Heart right ventricle (tissue), 16 donors: ENCODE measurements at regions not wholly inside any gene's neighbourhood (a gene's known extent, or its start where the extent isn't known, plus 50 kb on each side); places are given as distances from the start of the nearest gene placed in this dataset.

Source experiments
- ATAC-seq, 8 donors: fragments of 200-7000 bp; cut with Tn5 transposase; one replicate each; pipeline ENCODE4 v1.9.1; 2020; ENCODE audit warnings: mild to moderate bottlenecking in 8 of 8, moderate library complexity in 8 of 8, moderate number of reproducible peaks in 1 of 8
- DNase-seq, 2 donors: peaks; one replicate each; pipeline ENCODE4 v3.0.0-alpha.2; 2020
- H3K27ac ChIP-seq, 10 donors: fragments of 200-600 bp; sonication (generic) in 2 of 10; one replicate each; pipeline versions ENCODE4 v1.5.0 to v1.8.0; 2020 to 2022; ENCODE audit warnings: mild to moderate bottlenecking in 3 of 10
- H3K27me3 ChIP-seq, 7 donors: fragments of 200-600 bp; one replicate each; pipeline ENCODE4 v1.8.0; 2021 to 2022; ENCODE audit warnings: mild to moderate bottlenecking in 2 of 7
- H3K36me3 ChIP-seq, 9 donors: fragments of 200-600 bp; sonication (generic) in 1 of 9; one replicate each; pipeline versions ENCODE4 v1.5.0 to v1.8.0; 2020 to 2022; ENCODE audit warnings: mild to moderate bottlenecking in 2 of 9
- H3K4me1 ChIP-seq, 9 donors: fragments of 200-600 bp; sonication (generic) in 1 of 9; one replicate each; pipeline versions ENCODE4 v1.5.0 to v1.8.0; 2020 to 2022; ENCODE audit warnings: mild to moderate bottlenecking in 4 of 9
- H3K4me3 ChIP-seq, 10 donors: fragments of 200-600 bp; sonication (generic) in 2 of 10; one replicate each; pipeline versions ENCODE4 v1.5.0 to v1.8.0; 2020 to 2022; ENCODE audit warnings: mild to moderate bottlenecking in 7 of 10, moderate library complexity in 2 of 10
- H3K9me3 ChIP-seq, 11 donors: fragments of 200-600 bp in 10 of 11; sonication (generic) in 2 of 11; one replicate each; pipeline versions ENCODE4 v1.5.0 to v1.8.0; 2013 to 2022; ENCODE audit warnings: mild to moderate bottlenecking in 2 of 11, control low read depth in 1 of 11, moderate library complexity in 1 of 11
- WGBS, 2 donors: extraction: QIAGEN DNeasy Blood & Tissue Kit; methylation state at CpG; one replicate each; pipeline ENCODE4 v1.1.7; 2013; ENCODE audit warnings: inconsistent platforms in 1 of 2; 5-methylcytosine and 5-hydroxymethylcytosine counted together
- intact Hi-C, 10 donors: fragments of 100-400 bp; cut with DNase I; formaldehyde crosslinking; loops; one replicate each; pipeline versions ENCODE4 v1.11.1 to v1.14.2; 2022
- TF ChIP-seq, protein P1 (sequence below), 9 donors: fragments of 200-600 bp; sonication (generic) in 2 of 9; IDR thresholded peaks; one replicate each; pipeline versions ENCODE4 v1.5.0 to v1.8.0; 2021 to 2022; ENCODE audit warnings: antibody characterized with exemption in 9 of 9, mild to moderate bottlenecking in 5 of 9, moderate library complexity in 1 of 9
- donor health status: Arrhythmogenic right ventricular cardiomyopathy.
- donor health status: ischemic (EF 13 %, LVEDD 7.1; RV severe dilation, severe dysfunction).
- donor health status: healthy with polysubstance abuse.
- donor health status: DM: no; HTN: yes; CAD: no.
- donor health status: DM: no; HTN: no; CAD: no.
- donor health status: ischemic (EF 25% LVEDD 6.9; RV normal size, moderate dysfunction).
- donor health status: ischemic (EF 25% LVEDD 5.7; RV mildly dilated, moderate dysfunction).
- donor health status: healthy.
- donor health status: DM: yes; HTN: yes; CAD: no.
- donor health status: Ischemic cardiomyopathy.
- donor health status: ischemic (EF 35%, LVEDD 5.7; RV mildly dilated, moderate dysfunction).
- donor health status: nonischemic (EF 11% LVEDD 7.7; RV severe dilation, severe dysfunction).
- donor health status: DM: yes; HTN: yes; CAD: no.
- donor health status: PGD.
- donor health status: ischemic (EF 29% LVEDD 5.4; RV normal size, mild dysfunction).
- donor health status: nonischemic (EF 23%, LVEDD 6.1; RV moderate dilation, normal function).

DNA sequence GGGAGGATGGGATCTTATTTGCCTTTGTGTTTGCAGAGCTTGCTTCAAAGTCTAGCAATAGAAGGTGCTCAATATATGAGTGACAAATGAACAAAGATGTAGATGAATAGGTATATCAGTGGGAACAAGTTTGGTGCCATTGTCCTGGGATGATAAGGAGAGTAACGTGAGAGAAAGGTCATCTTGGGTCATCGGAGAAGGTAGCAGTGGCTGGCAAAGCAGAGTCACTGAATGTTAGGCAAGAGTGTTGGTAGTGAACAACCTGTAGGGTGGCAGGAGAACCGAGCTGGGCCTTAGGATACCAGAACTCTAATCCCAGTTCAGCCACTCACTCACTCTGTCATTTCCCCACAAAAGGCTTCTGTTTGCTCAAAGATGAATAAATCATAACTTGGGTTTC is 87.2 kb downstream of the CCDC71L start:
- Histone ChIP-seq H3K27me3 (peaks cover 0 to 5% (median 0%) of the 10 kb centered on the region in 7 donors), H3K4me1 (peaks cover 0 to 4% (median 0%) of the 10 kb centered on the region in 9 donors), H3K4me3 (no peak overlapping the region), H3K36me3 (no peaks in the 10 kb centered on the region), H3K27ac (no peak overlapping the region), H3K9me3 (no peaks in the 10 kb centered on the region)
- no peak for ATAC-seq
- no peak for DNase-seq
- 75 to 77% methylated on average over 3 of the region's 3 CpGs for WGBS, 2 donors
- TF ChIP-seq, protein P1, sequence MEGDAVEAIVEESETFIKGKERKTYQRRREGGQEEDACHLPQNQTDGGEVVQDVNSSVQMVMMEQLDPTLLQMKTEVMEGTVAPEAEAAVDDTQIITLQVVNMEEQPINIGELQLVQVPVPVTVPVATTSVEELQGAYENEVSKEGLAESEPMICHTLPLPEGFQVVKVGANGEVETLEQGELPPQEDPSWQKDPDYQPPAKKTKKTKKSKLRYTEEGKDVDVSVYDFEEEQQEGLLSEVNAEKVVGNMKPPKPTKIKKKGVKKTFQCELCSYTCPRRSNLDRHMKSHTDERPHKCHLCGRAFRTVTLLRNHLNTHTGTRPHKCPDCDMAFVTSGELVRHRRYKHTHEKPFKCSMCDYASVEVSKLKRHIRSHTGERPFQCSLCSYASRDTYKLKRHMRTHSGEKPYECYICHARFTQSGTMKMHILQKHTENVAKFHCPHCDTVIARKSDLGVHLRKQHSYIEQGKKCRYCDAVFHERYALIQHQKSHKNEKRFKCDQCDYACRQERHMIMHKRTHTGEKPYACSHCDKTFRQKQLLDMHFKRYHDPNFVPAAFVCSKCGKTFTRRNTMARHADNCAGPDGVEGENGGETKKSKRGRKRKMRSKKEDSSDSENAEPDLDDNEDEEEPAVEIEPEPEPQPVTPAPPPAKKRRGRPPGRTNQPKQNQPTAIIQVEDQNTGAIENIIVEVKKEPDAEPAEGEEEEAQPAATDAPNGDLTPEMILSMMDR (IDR thresholded peaks at IDR 0.05) = no peak
- intact Hi-C loops = no loop called here

DNA sequence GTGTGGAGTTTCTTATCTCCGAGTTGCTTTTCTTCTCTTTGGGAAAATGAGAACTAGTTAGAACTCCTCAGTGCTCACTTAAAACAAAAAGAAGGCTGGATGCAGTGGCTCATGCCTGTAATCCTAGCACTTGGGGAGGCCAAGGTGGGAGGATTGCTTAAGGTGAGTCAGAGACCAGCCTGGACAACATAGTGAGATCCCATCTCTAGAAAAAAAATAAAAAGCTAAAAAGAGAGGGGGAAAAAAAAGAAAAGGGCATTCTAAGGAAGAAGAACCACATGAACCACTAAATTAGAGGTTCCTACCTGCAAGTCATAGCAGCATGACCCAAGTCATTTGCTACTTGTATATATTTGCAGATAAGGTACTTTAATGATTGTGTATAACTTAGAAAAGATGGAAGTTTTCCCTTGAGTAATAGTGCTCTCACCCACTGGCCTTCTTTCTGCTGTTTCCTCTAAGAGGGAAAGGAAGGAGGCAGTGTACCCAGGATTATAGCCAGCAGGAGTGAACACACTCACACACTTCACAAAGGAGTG is 87.8 kb downstream of the CCDC71L start:
- H3K27ac ChIP-seq = no peak overlapping the region
- H3K4me1 ChIP-seq = peaks cover 0 to 9% (median 0%) of the 10 kb centered on the region in 9 donors
- no peaks in the 10 kb centered on the region for H3K36me3 ChIP-seq
- no peak for DNase-seq
- WGBS, 2 donors = 80 to 95% methylated on average over 1 of the region's 1 CpG
- H3K4me3 ChIP-seq = no peak overlapping the region
- TF ChIP-seq, protein P1 (IDR thresholded peaks at IDR 0.05) = no peak
- peaks cover 0 to 5% (median 0%) of the 10 kb centered on the region in 7 donors for H3K27me3 ChIP-seq
- intact Hi-C loops = no loop called here
- no peaks in the 10 kb centered on the region for H3K9me3 ChIP-seq
- ATAC-seq = no peak

DNA sequence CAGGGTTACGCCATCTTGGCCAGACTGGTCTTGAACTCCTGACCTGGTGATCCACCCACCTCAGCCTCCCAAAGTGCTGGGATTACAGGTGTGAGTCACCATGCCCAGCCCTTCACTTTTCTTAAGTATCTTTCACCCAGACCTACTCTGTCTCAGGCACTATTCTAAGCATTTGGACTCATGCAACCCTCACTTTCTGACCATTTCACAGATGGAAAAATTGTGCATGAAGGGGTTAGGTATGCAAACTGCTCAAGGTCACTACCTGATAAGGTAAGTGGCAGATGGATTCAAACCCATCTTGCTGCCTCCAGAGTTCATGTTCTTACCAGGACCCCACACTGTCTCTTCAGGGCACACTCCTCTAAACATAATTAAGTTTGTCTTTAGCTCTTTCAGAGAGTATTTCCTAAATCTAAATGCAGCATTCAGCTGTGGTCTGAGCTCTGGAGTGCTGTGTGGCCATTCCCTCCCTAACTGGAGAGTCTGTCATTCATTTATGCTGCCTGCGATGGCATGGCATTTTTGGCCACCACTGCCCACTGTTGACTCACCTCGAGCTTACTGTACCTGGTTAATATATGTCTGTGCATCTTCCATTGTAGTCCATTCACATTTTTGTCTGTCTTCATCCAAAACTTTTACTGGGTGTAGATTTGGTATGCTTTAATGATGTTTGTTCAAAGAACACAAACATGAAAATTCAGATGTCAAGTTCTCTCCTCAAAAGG is 88.4 kb downstream of the CCDC71L start:
- H3K9me3 ChIP-seq = no peaks in the 10 kb centered on the region
- H3K4me3 ChIP-seq = no peak overlapping the region
- intact Hi-C loops = no loop called here
- H3K4me1 ChIP-seq = peaks cover 0 to 9% (median 0%) of the 10 kb centered on the region in 9 donors
- no peak for DNase-seq
- ATAC-seq = no peak
- no peak overlapping the region for H3K27ac ChIP-seq
- 89% methylated on average over 3 of the region's 3 CpGs for WGBS, 2 donors
- H3K27me3 ChIP-seq = peaks cover 0 to 5% (median 0%) of the 10 kb centered on the region in 7 donors
- TF ChIP-seq, protein P1 (IDR thresholded peaks at IDR 0.05) = no peak
- H3K36me3 ChIP-seq = no peaks in the 10 kb centered on the region

DNA sequence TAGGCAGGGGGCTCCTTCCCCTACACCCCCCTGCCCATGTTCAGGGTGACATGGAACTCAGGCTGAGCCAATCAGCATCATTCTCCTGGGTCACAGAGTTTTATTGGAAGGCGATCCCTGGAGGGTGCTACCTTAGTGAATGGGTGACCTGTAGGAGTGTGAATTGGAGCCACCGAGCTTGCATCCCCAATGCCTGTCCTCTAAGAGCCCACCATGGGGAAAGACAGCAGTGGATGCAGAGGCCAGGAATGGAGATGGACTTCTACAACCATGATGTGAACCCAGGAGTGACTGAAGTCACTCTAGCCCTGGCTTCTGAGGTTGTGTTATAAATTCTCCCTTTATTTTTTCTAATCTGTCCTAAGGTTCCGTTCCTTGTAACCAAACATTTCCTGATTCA is 89.4 kb downstream of the CCDC71L start:
- intact Hi-C loops = no loop called here
- H3K4me3 ChIP-seq = no peak overlapping the region
- ATAC-seq (no peak), DNase-seq (no peak)
- 80 to 84% methylated on average over 3 of the region's 3 CpGs for WGBS, 2 donors
- peaks cover 0 to 5% (median 0%) of the 10 kb centered on the region in 7 donors for H3K27me3 ChIP-seq
- peaks cover 0 to 9% (median 0%) of the 10 kb centered on the region in 9 donors for H3K4me1 ChIP-seq
- TF ChIP-seq, protein P1 (IDR thresholded peaks at IDR 0.05) = no peak
- no peak overlapping the region for H3K27ac ChIP-seq
- no peaks in the 10 kb centered on the region for H3K36me3 ChIP-seq
- no peaks in the 10 kb centered on the region for H3K9me3 ChIP-seq
